IMR-90 (cell line): ENCODE measurements at regions not wholly inside any gene's neighbourhood (a gene's known extent, or its start where the extent isn't known, plus 50 kb on each side); places are given as distances from the start of the nearest gene placed in this dataset.

Experiments used
- ATAC-seq: fragments of 200-7000 bp; cut with Tn5 transposase; 2 replicates; pipeline ENCODE4 v1.9.1; 2020; ENCODE audit warnings: low read depth, mild to moderate bottlenecking, moderate library complexity
- BruUV-seq: library from RNA; stranded (reverse); fragments of 400-500 nt; replicated peaks from 2 replicates; lab custom pipeline; 2021; lab: Mats Ljungman, UMichigan
- CTCF ChIA-PET: fragments of 300-600 bp; formaldehyde crosslinking; extraction: SDS; loops from one replicate; lab custom pipeline; 2021; ENCODE audit warnings: antibody characterized with exemption; lab: Yijun Ruan, JAX
- POLR2A ChIA-PET: fragments of 300-600 bp; sonication (Branson Sonifier 250); formaldehyde crosslinking; loops from one replicate; lab custom pipeline; 2022; ENCODE audit warnings: antibody characterized with exemption; ENCODE audit not compliant: unreplicated experiment; lab: Charles Lee
- DNase-seq: peaks from one replicate; pipeline ENCODE4 v3.0.0; 2013
- H2AFZ ChIP-seq: replicated peaks from 2 replicates; pipeline ENCODE3; 2013; ENCODE audit warnings: low read length, mild to moderate bottlenecking; ENCODE audit not compliant: poor library complexity
- H2AK5ac ChIP-seq: 2 replicates; pipeline ENCODE4 v1.6.1; 2013; ENCODE audit warnings: low read depth, low read length, inconsistent platforms
- H2AK9ac ChIP-seq: replicated peaks from 2 replicates; pipeline ENCODE3; 2013; ENCODE audit warnings: mild to moderate bottlenecking, low read depth, low read length, moderate library complexity; ENCODE audit not compliant: poor library complexity
- H2BK120ac ChIP-seq: 2 replicates; pipeline ENCODE4 v1.6.1; 2013; ENCODE audit warnings: low read depth, low read length, inconsistent platforms
- H2BK15ac ChIP-seq: 3 replicates; pipeline ENCODE4 v1.6.1; 2013; ENCODE audit warnings: low read depth, low read length, inconsistent platforms
- H2BK20ac ChIP-seq: 2 replicates; pipeline ENCODE4 v1.6.1; 2013; ENCODE audit warnings: low read depth, mild to moderate bottlenecking, inconsistent platforms, low read length, moderate library complexity
- H2BK5ac ChIP-seq: 2 replicates; pipeline ENCODE4 v1.6.1; 2013; ENCODE audit warnings: mild to moderate bottlenecking, low read depth, low read length, inconsistent platforms; ENCODE audit not compliant: poor library complexity, severe bottlenecking
- H3K14ac ChIP-seq: replicated peaks from 2 replicates; pipeline ENCODE4 v1.6.1; 2013; ENCODE audit warnings: low read depth, low read length, inconsistent platforms
- H3K18ac ChIP-seq: 2 replicates; pipeline ENCODE4 v1.6.1; 2013; ENCODE audit warnings: low read depth, low read length, control low read depth
- H3K23ac ChIP-seq: 2 replicates; pipeline ENCODE4 v1.6.1; 2013; ENCODE audit warnings: low read depth, low read length, inconsistent platforms
- H3K27ac ChIP-seq: 2 replicates; pipeline ENCODE4 v1.5.1; 2013; ENCODE audit warnings: mild to moderate bottlenecking, control low read depth, low read length; ENCODE audit not compliant: insufficient read depth
- H3K27me3 ChIP-seq: 2 replicates; pipeline ENCODE4 v1.6.1; 2013; ENCODE audit warnings: low read length; ENCODE audit not compliant: control insufficient read depth, insufficient read depth
- H3K36me3 ChIP-seq: 2 replicates; pipeline ENCODE4 v1.6.1; 2013; ENCODE audit warnings: low read length, mixed read lengths; ENCODE audit not compliant: control insufficient read depth, insufficient read depth
- H3K4ac ChIP-seq: 2 replicates; pipeline ENCODE4 v1.6.1; 2013; ENCODE audit warnings: low read depth, low read length, inconsistent platforms
- H3K4me1 ChIP-seq: 2 replicates; pipeline ENCODE4 v1.6.1; 2013; ENCODE audit warnings: low read length, mixed read lengths; ENCODE audit not compliant: control insufficient read depth, insufficient read depth
- H3K4me2 ChIP-seq: 2 replicates; pipeline ENCODE4 v1.6.1; 2013; ENCODE audit warnings: low read depth, mild to moderate bottlenecking, control low read depth, low read length, moderate library complexity
- H3K4me3 ChIP-seq: 2 replicates; pipeline ENCODE4 v1.5.1; 2013; ENCODE audit warnings: low read depth, mild to moderate bottlenecking, control low read depth, low read length, moderate library complexity; ENCODE audit not compliant: insufficient read depth
- H3K56ac ChIP-seq: 2 replicates; pipeline ENCODE4 v1.6.1; 2013; ENCODE audit warnings: low read length, inconsistent platforms; ENCODE audit not compliant: insufficient read depth; ENCODE audit errors: extremely low read depth
- H3K79me1 ChIP-seq, 2 experiments: 2 replicates each; pipeline ENCODE4 v1.6.1; 2013; ENCODE audit warnings: low read length in 2 of 2, inconsistent platforms in 1 of 2, low read depth in 1 of 2
- H3K9ac ChIP-seq: 2 replicates; pipeline ENCODE4 v1.6.1; 2013; ENCODE audit warnings: low read depth, low read length, control low read depth
- H3K9me1 ChIP-seq: 2 replicates; pipeline ENCODE4 v1.6.1; 2013; ENCODE audit warnings: low read length, inconsistent platforms; ENCODE audit not compliant: insufficient read depth
- H3K9me3 ChIP-seq: 2 replicates; pipeline ENCODE4 v1.6.1; 2013; ENCODE audit warnings: low read length; ENCODE audit not compliant: control insufficient read depth, insufficient read depth
- H4K20me1 ChIP-seq: 2 replicates; pipeline ENCODE4 v1.6.1; 2013; ENCODE audit warnings: low read length, inconsistent platforms; ENCODE audit not compliant: insufficient read depth
- H4K5ac ChIP-seq: 2 replicates; pipeline ENCODE4 v1.6.1; 2013; ENCODE audit warnings: mild to moderate bottlenecking, low read depth, low read length, control low read depth
- H4K8ac ChIP-seq, 2 experiments: 2 replicates each; pipeline ENCODE4 v1.6.1; 2013; ENCODE audit warnings: low read depth in 2 of 2, low read length in 2 of 2, control low read depth in 1 of 2, inconsistent platforms in 1 of 2
- H4K91ac ChIP-seq: 2 replicates; pipeline ENCODE4 v1.6.1; 2013; ENCODE audit warnings: low read depth, low read length, inconsistent platforms; ENCODE audit not compliant: insufficient read depth
- CHD1 ChIP-seq: IDR thresholded peaks from 2 replicates; pipeline ENCODE4 v1.6.1; 2012; ENCODE audit warnings: low read depth, low read length, improper control_type of control experiment
- FOS ChIP-seq: fragments of 150-350 bp; IDR thresholded peaks from 2 replicates; pipeline ENCODE4 v1.6.1; 2016; ENCODE audit warnings: low read depth, low read length
- POLR2A ChIP-seq: IDR thresholded peaks from 2 replicates; pipeline ENCODE4 v1.6.1; 2012; ENCODE audit warnings: mild to moderate bottlenecking, low read depth, low read length
- RCOR1 ChIP-seq: IDR thresholded peaks from 2 replicates; pipeline ENCODE4 v1.6.1; 2012; ENCODE audit warnings: mild to moderate bottlenecking, low read length, improper control_type of control experiment; ENCODE audit not compliant: insufficient replicate concordance
- RFX5 ChIP-seq: IDR thresholded peaks from 2 replicates; pipeline ENCODE4 v1.8.0; 2012; ENCODE audit warnings: low read depth, mild to moderate bottlenecking, low read length, moderate library complexity
- SMC3 ChIP-seq: fragments of 150-350 bp; IDR thresholded peaks from 2 replicates; pipeline ENCODE4 v1.6.1; 2016; ENCODE audit warnings: low read depth, mild to moderate bottlenecking, antibody characterized with exemption, low read length, moderate library complexity
- WGBS, 2 experiments: methylation state at CpG; one replicate each; pipeline versions ENCODE4 v1.1.5 to v1.1.7; 2013; ENCODE audit warnings: missing lambda C conversion rate in 2 of 2; ENCODE audit not compliant: insufficient read length in 1 of 2; ENCODE audit errors: extremely low coverage in 2 of 2; 5-methylcytosine and 5-hydroxymethylcytosine counted together
- dilution Hi-C: fragments of 300-500 bp; cut with HindIII; formaldehyde crosslinking; loops from one replicate; pipeline ENCODE4 v1.14.3; 2018; ENCODE audit warnings: low sequenced_read_pairs; ENCODE audit not compliant: unreplicated experiment
- in situ Hi-C: fragments of 300-500 bp; cut with MboI; formaldehyde crosslinking; loops from 3 replicates; pipeline ENCODE4 v1.14.3; 2019; ENCODE audit warnings: low sequenced_read_pairs, inconsistent platforms, mixed read lengths
- intact Hi-C: fragments of 100-400 bp; cut with micrococcal nuclease; formaldehyde crosslinking; loops from 2 replicates; pipeline ENCODE4 v1.10.0; 2022

GRCh38 chr21:16578912-16579311 is 849.1 kb downstream of the USP25 start:
- Histone ChIP-seq H2BK5ac (no peak overlapping the region), H4K91ac (no peak overlapping the region), H2AK5ac (no peak overlapping the region), H4K8ac (no peak overlapping the region), H3K4me2 (no peak overlapping the region), H2BK20ac (no peak overlapping the region), H2BK120ac (no peak overlapping the region), H2AK9ac (no peak overlapping the region), H3K79me1 (no peaks in the 10 kb centered on the region), H3K9me1 (no peaks in the 10 kb centered on the region), H3K4me1 (no peaks in the 10 kb centered on the region), H3K18ac (no peak overlapping the region), H3K9me3 (no peaks in the 10 kb centered on the region), H3K36me3 (no peaks in the 10 kb centered on the region), H3K4ac (no peak overlapping the region), H3K56ac (no peak overlapping the region), H4K20me1 (no peaks in the 10 kb centered on the region), H3K14ac (no peak overlapping the region), H3K23ac (no peak overlapping the region), H4K5ac (peak overlapping the region; percentile 44; the same call in 1 of the 2 replicates), H3K27me3 (no peaks in the 10 kb centered on the region), H3K27ac (no peak overlapping the region), H2AFZ (no peak overlapping the region), H2BK15ac (no peak overlapping the region), H3K4me3 (no peak overlapping the region), H3K9ac (no peak overlapping the region)
- ChIA-PET POLR2A (no interaction called here), CTCF (interaction anchor here (0.5 kb wide), 1 partner anchor 350 kb away, joined by 3 read pairs; no protein-coding TSS in a partner anchor)
- WGBS, 2 experiments = no CpG with 5 or more reads among the region's 3 CpGs
- no peak for DNase-seq
- intact Hi-C loops = no loop called here
- ATAC-seq = no peak
- no TSS peak for BruUV-seq
- dilution Hi-C loops = no loop called here
- TF ChIP-seq POLR2A (no peak), RFX5 (no peak), RCOR1 (no peak), SMC3 (no peak), FOS (no peak), CHD1 (no peak)
- in situ Hi-C loops = no loop called here
